A673 (cell line): ENCODE measurements at regions not wholly inside any gene's neighbourhood (a gene's known extent, or its start where the extent isn't known, plus 50 kb on each side); places are given as distances from the start of the nearest gene placed in this dataset.

Source experiments
- EZH2 ChIP-seq: fragments of 200-600 bp; sonication (generic); IDR thresholded peaks from 2 replicates; pipeline ENCODE4 v1.6.1; 2017; ENCODE audit warnings: borderline replicate concordance, low read depth, mild to moderate bottlenecking, mixed read lengths, antibody characterized with exemption, low read length; ENCODE audit not compliant: poor library complexity, severe bottlenecking
- TF ChIP-seq, protein P1 (sequence below): fragments of 300-800, 200-600 bp; sonication (generic); conservative IDR thresholded peaks from 2 replicates; pipeline ENCODE4 v1.5.1; 2017; ENCODE audit warnings: low read depth, mild to moderate bottlenecking, antibody characterized with exemption, low read length, moderate library complexity, mixed read lengths

- TF ChIP-seq, protein P1, sequence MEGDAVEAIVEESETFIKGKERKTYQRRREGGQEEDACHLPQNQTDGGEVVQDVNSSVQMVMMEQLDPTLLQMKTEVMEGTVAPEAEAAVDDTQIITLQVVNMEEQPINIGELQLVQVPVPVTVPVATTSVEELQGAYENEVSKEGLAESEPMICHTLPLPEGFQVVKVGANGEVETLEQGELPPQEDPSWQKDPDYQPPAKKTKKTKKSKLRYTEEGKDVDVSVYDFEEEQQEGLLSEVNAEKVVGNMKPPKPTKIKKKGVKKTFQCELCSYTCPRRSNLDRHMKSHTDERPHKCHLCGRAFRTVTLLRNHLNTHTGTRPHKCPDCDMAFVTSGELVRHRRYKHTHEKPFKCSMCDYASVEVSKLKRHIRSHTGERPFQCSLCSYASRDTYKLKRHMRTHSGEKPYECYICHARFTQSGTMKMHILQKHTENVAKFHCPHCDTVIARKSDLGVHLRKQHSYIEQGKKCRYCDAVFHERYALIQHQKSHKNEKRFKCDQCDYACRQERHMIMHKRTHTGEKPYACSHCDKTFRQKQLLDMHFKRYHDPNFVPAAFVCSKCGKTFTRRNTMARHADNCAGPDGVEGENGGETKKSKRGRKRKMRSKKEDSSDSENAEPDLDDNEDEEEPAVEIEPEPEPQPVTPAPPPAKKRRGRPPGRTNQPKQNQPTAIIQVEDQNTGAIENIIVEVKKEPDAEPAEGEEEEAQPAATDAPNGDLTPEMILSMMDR, result no peak
- TF ChIP-seq EZH2, result no peak
These were observed 66.6 kb upstream of the SNTG2 start for GRCh38 chr2:883803-884748.
